ENCODE measurements at regions not wholly inside any gene's neighbourhood (a gene's known extent, or its start where the extent isn't known, plus 50 kb on each side); places are given as distances from the start of the nearest gene placed in this dataset.

DNA sequence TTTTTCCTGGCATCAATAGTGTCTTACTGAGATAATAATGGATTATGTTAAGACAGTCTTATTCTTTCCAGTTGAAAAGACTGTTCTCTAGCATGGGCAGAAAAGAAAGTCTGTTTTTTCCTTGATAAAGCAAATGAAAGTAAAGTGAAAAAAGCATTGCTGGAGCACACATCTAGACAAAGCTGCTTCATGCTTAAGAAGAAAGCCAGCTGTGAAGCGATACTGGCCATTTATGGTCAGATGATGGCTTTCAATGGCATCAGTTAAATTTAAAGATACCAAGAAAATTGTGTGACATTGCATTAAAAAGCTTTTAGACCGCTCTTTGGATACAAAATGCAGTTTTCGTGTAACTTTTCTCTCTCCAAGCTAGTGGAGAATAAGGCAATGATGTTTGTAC is 242.1 kb upstream of the TRAM1L1 start:
- intact Hi-C loops (cut with micrococcal nuclease): loop anchor here (10.0 kb wide), 1 partner anchor 77 kb away; no protein-coding TSS in a partner anchor
- no peaks in the 10 kb centered on the region for H3K9me3 Mint-ChIP-seq (ENCODE audit: unreplicated experiment)

DNA sequence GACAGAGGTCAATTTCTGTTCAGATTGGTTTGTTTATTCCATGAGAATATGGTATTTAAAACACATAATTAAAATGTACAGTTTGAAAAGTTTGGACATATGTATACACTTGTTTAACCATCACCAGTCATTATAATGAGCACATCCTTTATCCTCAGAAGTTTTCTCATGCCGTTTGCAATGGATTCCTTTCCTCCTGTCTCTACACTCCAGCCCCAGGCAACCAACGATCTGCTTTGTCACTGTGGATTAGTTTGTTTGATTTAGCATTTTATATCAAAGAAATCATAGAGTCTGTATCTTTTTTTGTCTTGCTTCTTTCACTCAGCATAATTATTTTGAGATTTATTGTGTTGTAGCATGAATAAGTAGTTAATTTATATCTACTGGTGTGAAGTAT is 243.0 kb upstream of the TRAM1L1 start:
- H3K27ac Mint-ChIP-seq (ENCODE audit: low read depth, unreplicated experiment): no peak overlapping the region
- no peaks in the 10 kb centered on the region for H3K27me3 Mint-ChIP-seq (ENCODE audit: insufficient read depth, unreplicated experiment)
- no peaks in the 10 kb centered on the region for H3K9me3 Mint-ChIP-seq (ENCODE audit: unreplicated experiment)
- H3K4me3 Mint-ChIP-seq (ENCODE audit: unreplicated experiment): no peak overlapping the region
- intact Hi-C loops (cut with micrococcal nuclease): loop anchor here (10.0 kb wide), 1 partner anchor 76 kb away; no protein-coding TSS in a partner anchor
- ChIA-PET POLR2A (no interaction called here), CTCF (no interaction called here)
- no peaks in the 10 kb centered on the region for H3K36me3 Mint-ChIP-seq (ENCODE audit: insufficient read depth, unreplicated experiment)
- BruUV-seq (replicated peaks): no TSS peak
- no peak for DNase-seq (ENCODE audit: unreplicated experiment)
- peaks cover 6% of the 10 kb centered on the region for H3K4me1 Mint-ChIP-seq (ENCODE audit: insufficient read depth, unreplicated experiment)
- TF ChIP-seq, protein P1, sequence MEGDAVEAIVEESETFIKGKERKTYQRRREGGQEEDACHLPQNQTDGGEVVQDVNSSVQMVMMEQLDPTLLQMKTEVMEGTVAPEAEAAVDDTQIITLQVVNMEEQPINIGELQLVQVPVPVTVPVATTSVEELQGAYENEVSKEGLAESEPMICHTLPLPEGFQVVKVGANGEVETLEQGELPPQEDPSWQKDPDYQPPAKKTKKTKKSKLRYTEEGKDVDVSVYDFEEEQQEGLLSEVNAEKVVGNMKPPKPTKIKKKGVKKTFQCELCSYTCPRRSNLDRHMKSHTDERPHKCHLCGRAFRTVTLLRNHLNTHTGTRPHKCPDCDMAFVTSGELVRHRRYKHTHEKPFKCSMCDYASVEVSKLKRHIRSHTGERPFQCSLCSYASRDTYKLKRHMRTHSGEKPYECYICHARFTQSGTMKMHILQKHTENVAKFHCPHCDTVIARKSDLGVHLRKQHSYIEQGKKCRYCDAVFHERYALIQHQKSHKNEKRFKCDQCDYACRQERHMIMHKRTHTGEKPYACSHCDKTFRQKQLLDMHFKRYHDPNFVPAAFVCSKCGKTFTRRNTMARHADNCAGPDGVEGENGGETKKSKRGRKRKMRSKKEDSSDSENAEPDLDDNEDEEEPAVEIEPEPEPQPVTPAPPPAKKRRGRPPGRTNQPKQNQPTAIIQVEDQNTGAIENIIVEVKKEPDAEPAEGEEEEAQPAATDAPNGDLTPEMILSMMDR (IDR thresholded peaks at IDR 0.05; ENCODE audit: unreplicated experiment): no peak

More for the DNA sequence above, 242.1 kb upstream of the TRAM1L1 start:
- ChIA-PET POLR2A (no interaction called here), CTCF (interaction anchor here (0.5 kb wide), 1 partner anchor 224 kb away, joined by 3 read pairs; no protein-coding TSS in a partner anchor)
- Mint-ChIP-seq H3K27me3 (ENCODE audit: insufficient read depth, unreplicated experiment) (no peaks in the 10 kb centered on the region), H3K4me3 (ENCODE audit: unreplicated experiment) (no peak overlapping the region), H3K4me1 (ENCODE audit: insufficient read depth, unreplicated experiment) (peaks cover 6% of the 10 kb centered on the region), H3K27ac (ENCODE audit: low read depth, unreplicated experiment) (no peak overlapping the region), H3K36me3 (ENCODE audit: insufficient read depth, unreplicated experiment) (no peaks in the 10 kb centered on the region)
- DNase-seq (ENCODE audit: unreplicated experiment): no peak
- no TSS peak for BruUV-seq (replicated peaks)
- TF ChIP-seq, protein P1 (IDR thresholded peaks at IDR 0.05; ENCODE audit: unreplicated experiment): no peak

DNA sequence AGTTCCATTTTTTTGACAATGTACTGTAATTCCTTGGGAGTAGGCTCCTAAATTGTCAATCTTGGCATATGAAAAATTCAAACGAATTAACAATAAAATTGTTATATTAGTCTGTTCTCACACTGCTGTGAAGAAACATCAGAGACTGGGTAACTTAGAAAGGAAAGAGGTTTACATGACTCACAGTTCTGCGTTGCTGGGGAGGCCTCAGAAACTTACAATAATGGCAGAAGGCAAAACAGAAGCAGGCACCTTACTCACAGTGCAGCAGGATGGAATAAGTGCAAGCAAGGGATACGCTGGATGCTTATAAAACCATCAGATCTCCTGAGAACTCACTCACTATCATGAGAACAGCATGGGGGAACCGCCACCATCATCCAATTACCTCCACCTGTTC is 246.4 kb upstream of the TRAM1L1 start:
- H3K9me3 Mint-ChIP-seq (ENCODE audit: unreplicated experiment): no peaks in the 10 kb centered on the region
- intact Hi-C loops (cut with micrococcal nuclease): no loop called here
- no TSS peak for BruUV-seq (replicated peaks)
- no peaks in the 10 kb centered on the region for H3K36me3 Mint-ChIP-seq (ENCODE audit: insufficient read depth, unreplicated experiment)
- no peaks in the 10 kb centered on the region for H3K27me3 Mint-ChIP-seq (ENCODE audit: insufficient read depth, unreplicated experiment)
- ChIA-PET POLR2A (no interaction called here), CTCF (no interaction called here)
- no peaks in the 10 kb centered on the region for H3K4me1 Mint-ChIP-seq (ENCODE audit: insufficient read depth, unreplicated experiment)
- H3K27ac Mint-ChIP-seq (ENCODE audit: low read depth, unreplicated experiment): no peak overlapping the region
- no peak for DNase-seq (ENCODE audit: unreplicated experiment)
- no peak overlapping the region for H3K4me3 Mint-ChIP-seq (ENCODE audit: unreplicated experiment)
- TF ChIP-seq, protein P1 (IDR thresholded peaks at IDR 0.05; ENCODE audit: unreplicated experiment): no peak

DNA sequence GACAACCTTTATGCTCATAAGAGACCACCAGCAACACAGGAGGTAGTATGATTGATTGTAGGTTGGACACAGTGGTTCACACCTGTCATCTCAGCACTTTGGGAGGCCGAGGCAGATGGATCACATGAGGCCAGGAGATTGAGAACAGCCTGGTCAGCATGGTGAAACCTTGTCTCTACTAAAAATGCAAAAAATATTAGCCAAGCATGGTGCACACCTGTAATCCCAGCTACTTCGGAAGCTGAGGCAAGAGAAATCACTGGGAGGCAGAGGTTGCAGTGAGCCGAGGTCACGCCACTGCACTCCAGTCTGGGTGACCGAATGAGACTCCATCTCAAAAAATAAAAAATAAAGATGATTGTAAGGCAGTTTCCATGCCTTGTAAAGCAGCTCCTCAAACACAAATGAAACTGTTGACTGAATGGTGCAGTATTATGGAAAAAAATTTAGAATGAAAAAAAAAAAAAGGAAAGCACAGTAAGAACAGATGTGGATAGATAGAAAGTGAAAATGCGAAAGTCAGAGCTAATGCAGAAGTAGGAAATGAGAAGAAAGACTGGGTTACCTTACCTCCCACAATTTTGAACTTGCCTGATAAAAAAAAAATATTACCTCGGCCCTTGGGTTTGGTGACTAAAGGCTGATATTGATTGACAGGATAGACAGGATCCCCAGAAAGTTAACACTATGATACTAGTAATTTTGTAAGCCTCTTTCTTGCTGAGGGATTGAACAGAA is 249.2 kb upstream of the TRAM1L1 start:
- POLR2A ChIA-PET: interaction anchor here (0.6 kb wide), 1 partner anchor 200 kb away, joined by 3 read pairs; no protein-coding TSS in a partner anchor
- Mint-ChIP-seq H3K36me3 (ENCODE audit: insufficient read depth, unreplicated experiment) (no peaks in the 10 kb centered on the region), H3K9me3 (ENCODE audit: unreplicated experiment) (peaks cover 7% of the 10 kb centered on the region), H3K4me3 (ENCODE audit: unreplicated experiment) (no peak overlapping the region), H3K27ac (ENCODE audit: low read depth, unreplicated experiment) (no peak overlapping the region), H3K27me3 (ENCODE audit: insufficient read depth, unreplicated experiment) (no peaks in the 10 kb centered on the region), H3K4me1 (ENCODE audit: insufficient read depth, unreplicated experiment) (no peaks in the 10 kb centered on the region)
- no TSS peak for BruUV-seq (replicated peaks)
- DNase-seq (ENCODE audit: unreplicated experiment): no peak
- intact Hi-C loops (cut with micrococcal nuclease): no loop called here
- CTCF ChIA-PET: interaction anchor here (0.5 to 1.1 kb wide), 4 partner anchors 10 to 1097 kb away, joined by 3 to 5 read pairs (median 3); no protein-coding TSS in a partner anchor
- TF ChIP-seq, protein P1 (IDR thresholded peaks at IDR 0.05; ENCODE audit: unreplicated experiment): no peak

All from MCF 10A (cell line).